HK-2 (cell line): ENCODE measurements at regions not wholly inside any gene's neighbourhood (a gene's known extent, or its start where the extent isn't known, plus 50 kb on each side); places are given as distances from the start of the nearest gene placed in this dataset.
"Not testable (repeated sequence)": the region's sequence is repeated elsewhere in the genome, so short reads cannot be mapped to it uniquely, and the experiment has no call there.

ENCODE experiments used
- DNase-seq: peaks from one replicate; pipeline ENCODE4 v3.0.0-alpha.2; 2018; ENCODE audit not compliant: unreplicated experiment

GRCh38 chr6:137309078-137309762, 90.0 kb upstream of the IFNGR1 start:
- DNase-seq = peak; percentile 67

- no peak for DNase-seq
These were observed 88.1 kb upstream of the IFNGR1 start for GRCh38 chr6:137307163-137307854.

GRCh38 chr6:137305691-137306090, 86.5 kb upstream of the IFNGR1 start:
- no peak for DNase-seq

GRCh38 chr6:137304020-137304780, 85.0 kb upstream of the IFNGR1 start:
- no peak for DNase-seq

GRCh38 chr6:137303441-137303840, 84.3 kb upstream of the IFNGR1 start:
- no peak for DNase-seq

GRCh38 chr6:137299681-137300080, 80.5 kb upstream of the IFNGR1 start:
- no peak for DNase-seq

- no peak for DNase-seq
These were observed 78.7 kb upstream of the IFNGR1 start for GRCh38 chr6:137297887-137298286.

- not testable (repeated sequence) for DNase-seq
These were observed 73.1 kb upstream of the IFNGR1 start for GRCh38 chr6:137292326-137292725.

- no peak for DNase-seq
These were observed 72.3 kb upstream of the IFNGR1 start for GRCh38 chr6:137291441-137291840.

GRCh38 chr6:137290601-137291261, 71.5 kb upstream of the IFNGR1 start:
- DNase-seq = no peak

GRCh38 chr6:137286916-137287315, 67.7 kb upstream of the IFNGR1 start:
- DNase-seq = no peak

- DNase-seq = no peak
These were observed 67.2 kb upstream of the IFNGR1 start for GRCh38 chr6:137286368-137286767.

GRCh38 chr6:137284811-137285110, 65.6 kb upstream of the IFNGR1 start:
- no peak for DNase-seq

GRCh38 chr6:137283940-137284810, 65.0 kb upstream of the IFNGR1 start:
- DNase-seq = no peak

GRCh38 chr6:137283080-137283479, 63.9 kb upstream of the IFNGR1 start:
- no peak for DNase-seq

GRCh38 chr6:137282254-137282653, 63.1 kb upstream of the IFNGR1 start:
- no peak for DNase-seq

- DNase-seq = not testable (repeated sequence)
These were observed 60.1 kb upstream of the IFNGR1 start for GRCh38 chr6:137279279-137279678.

GRCh38 chr6:137277971-137278637, 58.9 kb upstream of the IFNGR1 start:
- DNase-seq = peak; percentile 85

GRCh38 chr6:137272403-137272802, 53.2 kb upstream of the IFNGR1 start:
- DNase-seq = no peak

GRCh38 chr6:137271245-137272183, 52.3 kb upstream of the IFNGR1 start:
- no peak for DNase-seq
